ENCODE measurements at regions not wholly inside any gene's neighbourhood (a gene's known extent, or its start where the extent isn't known, plus 50 kb on each side); places are given as distances from the start of the nearest gene placed in this dataset.
"Not testable (repeated sequence)": the region's sequence is repeated elsewhere in the genome, so short reads cannot be mapped to it uniquely, and the experiment has no call there.

GRCh38 chr10:113493882-113494301 lies 59.0 kb upstream of the HABP2 start:
- TF ChIP-seq CTCF (IDR thresholded peaks at IDR 0.05; ENCODE audit: low read depth, low read length), result no peak
- H3K4me3 ChIP-seq (ENCODE audit: low read depth, low read length), result no peak overlapping the region

- no peak for TF ChIP-seq CTCF (IDR thresholded peaks at IDR 0.05; ENCODE audit: low read depth, low read length)
- no peak overlapping the region for H3K4me3 ChIP-seq (ENCODE audit: low read depth, low read length)
Observed at GRCh38 chr10:113494761-113495160, 58.1 kb upstream of the HABP2 start.

GRCh38 chr10:113495553-113495952 lies 57.3 kb upstream of the HABP2 start:
- H3K4me3 ChIP-seq (ENCODE audit: low read depth, low read length), result no peak overlapping the region
- TF ChIP-seq CTCF (IDR thresholded peaks at IDR 0.05; ENCODE audit: low read depth, low read length), result no peak

- TF ChIP-seq CTCF (IDR thresholded peaks at IDR 0.05; ENCODE audit: low read depth, low read length), result no peak
- H3K4me3 ChIP-seq (ENCODE audit: low read depth, low read length), result no peak overlapping the region
Observed at GRCh38 chr10:113496111-113497109, 56.4 kb upstream of the HABP2 start.

- TF ChIP-seq CTCF (IDR thresholded peaks at IDR 0.05; ENCODE audit: low read depth, low read length), result no peak
- H3K4me3 ChIP-seq (ENCODE audit: low read depth, low read length), result no peak overlapping the region
Observed at GRCh38 chr10:113497198-113497597, 55.7 kb upstream of the HABP2 start.

- no peak overlapping the region for H3K4me3 ChIP-seq (ENCODE audit: low read depth, low read length)
- TF ChIP-seq CTCF (IDR thresholded peaks at IDR 0.05; ENCODE audit: low read depth, low read length), result no peak
Observed at GRCh38 chr10:113498997-113499396, 53.9 kb upstream of the HABP2 start.

GRCh38 chr10:113499806-113500205 lies 53.0 kb upstream of the HABP2 start:
- H3K4me3 ChIP-seq (ENCODE audit: low read depth, low read length), result no peak overlapping the region
- TF ChIP-seq CTCF (IDR thresholded peaks at IDR 0.05; ENCODE audit: low read depth, low read length), result no peak

GRCh38 chr10:113501031-113501430 lies 51.8 kb upstream of the HABP2 start:
- not testable (repeated sequence) for H3K4me3 ChIP-seq (ENCODE audit: low read depth, low read length)
